WTC11 (cell line): ENCODE measurements at regions not wholly inside any gene's neighbourhood (a gene's known extent, or its start where the extent isn't known, plus 50 kb on each side); places are given as distances from the start of the nearest gene placed in this dataset.

ENCODE experiments used
- ATAC-seq: fragments of 200-7000 bp; cut with Tn5 transposase; 2 replicates; pipeline ENCODE4 v1.10.0; 2021; ENCODE audit warnings: mild to moderate bottlenecking, moderate library complexity
- CTCF ChIA-PET: fragments of 300-600 bp; sonication (Branson Sonifier 250); formaldehyde crosslinking; loops from one replicate; lab custom pipeline; 2021; ENCODE audit warnings: antibody characterized with exemption; lab: Charles Lee
- POLR2A ChIA-PET: fragments of 350-600 bp; sonication (Branson Sonifier 250); formaldehyde crosslinking; loops from one replicate; lab custom pipeline; 2021; ENCODE audit warnings: antibody characterized with exemption; lab: Charles Lee
- DNase-seq: peaks from one replicate; pipeline ENCODE4 v3.0.0; 2021; ENCODE audit warnings: low spot score
- H3K27ac Mint-ChIP-seq: 2 replicates; pipeline ENCODE4 v1.8.0; 2021; ENCODE audit warnings: mixed read lengths
- H3K27me3 Mint-ChIP-seq: 2 replicates; pipeline ENCODE4 v1.8.0; 2021; ENCODE audit warnings: low read depth, mild to moderate bottlenecking, moderate library complexity, mixed read lengths
- H3K36me3 Mint-ChIP-seq: 2 replicates; pipeline ENCODE4 v1.8.0; 2021; ENCODE audit warnings: mixed read lengths
- H3K4me1 Mint-ChIP-seq: 2 replicates; pipeline ENCODE4 v1.8.0; 2022; ENCODE audit warnings: mixed read lengths
- H3K4me3 Mint-ChIP-seq: 2 replicates; pipeline ENCODE4 v1.8.0; 2021; ENCODE audit warnings: mild to moderate bottlenecking, moderate library complexity, mixed read lengths
- H3K9me3 Mint-ChIP-seq: 2 replicates; pipeline ENCODE4 v1.8.0; 2021; ENCODE audit warnings: mixed read lengths
- ATF2 ChIP-seq: sonication (generic); formaldehyde crosslinking; IDR thresholded peaks from 2 replicates; pipeline ENCODE4 v1.8.1; 2022; ENCODE audit warnings: low read depth, missing genetic modification reagents, borderline replicate concordance
- CREB1 ChIP-seq: sonication (generic); formaldehyde crosslinking; IDR thresholded peaks from 2 replicates; pipeline ENCODE4 v1.8.0; 2023; ENCODE audit warnings: mild to moderate bottlenecking, missing genetic modification reagents
- CTCF ChIP-seq: fragments of 200-600 bp; IDR thresholded peaks from 2 replicates; pipeline ENCODE4 v1.8.0; 2022; ENCODE audit warnings: antibody characterized with exemption
- E2F1 ChIP-seq: sonication (generic); formaldehyde crosslinking; IDR thresholded peaks from 2 replicates; pipeline ENCODE4 v1.8.0; 2022; ENCODE audit warnings: mild to moderate bottlenecking, missing genetic modification reagents
- ETV6 ChIP-seq: sonication (generic); formaldehyde crosslinking; IDR thresholded peaks from 2 replicates; pipeline ENCODE4 v1.8.1; 2022; ENCODE audit warnings: mild to moderate bottlenecking, missing genetic modification reagents
- FOXJ3 ChIP-seq: sonication (generic); formaldehyde crosslinking; IDR thresholded peaks from 2 replicates; pipeline ENCODE4 v1.9.0; 2021; ENCODE audit warnings: missing genetic modification reagents, mild to moderate bottlenecking, borderline replicate concordance
- GABPB1 ChIP-seq: sonication (generic); formaldehyde crosslinking; IDR thresholded peaks from 2 replicates; pipeline ENCODE4 v1.8.1; 2023; ENCODE audit warnings: mild to moderate bottlenecking, missing genetic modification reagents
- JUN ChIP-seq: sonication (generic); formaldehyde crosslinking; IDR thresholded peaks from 2 replicates; pipeline ENCODE4 v1.8.0; 2023; ENCODE audit warnings: mild to moderate bottlenecking, missing genetic modification reagents
- KAT7 ChIP-seq: sonication (generic); formaldehyde crosslinking; IDR thresholded peaks from 2 replicates; pipeline ENCODE4 v1.8.1; 2023; ENCODE audit warnings: missing genetic modification reagents, mild to moderate bottlenecking, borderline replicate concordance
- MXD4 ChIP-seq: fragments of 250-450 bp; sonication (Bioruptor Pico); IDR thresholded peaks from 2 replicates; pipeline ENCODE4 v1.8.0; 2021; ENCODE audit warnings: mild to moderate bottlenecking, moderate library complexity, borderline replicate concordance
- MYBL2 ChIP-seq: sonication (generic); formaldehyde crosslinking; IDR thresholded peaks from 2 replicates; pipeline ENCODE4 v1.8.1; 2023; ENCODE audit warnings: mild to moderate bottlenecking, moderate library complexity, missing genetic modification reagents
- RORB ChIP-seq: fragments of 250-450 bp; sonication (Bioruptor Pico); IDR thresholded peaks from 2 replicates; pipeline ENCODE4 v1.9.0; 2021; ENCODE audit warnings: mild to moderate bottlenecking
- SMAD3 ChIP-seq: sonication (generic); formaldehyde crosslinking; IDR thresholded peaks from 2 replicates; pipeline ENCODE4 v1.8.0; 2022; ENCODE audit warnings: missing genetic modification reagents, mild to moderate bottlenecking, borderline replicate concordance
- SOX15 ChIP-seq: fragments of 250-450 bp; sonication (Bioruptor Pico); IDR thresholded peaks from 2 replicates; pipeline ENCODE4 v1.9.0; 2021; ENCODE audit warnings: mild to moderate bottlenecking
- TCF7 ChIP-seq: sonication (generic); formaldehyde crosslinking; IDR thresholded peaks from 2 replicates; pipeline ENCODE4 v1.8.0; 2022; ENCODE audit warnings: mild to moderate bottlenecking, low read depth, missing genetic modification reagents, moderate library complexity
- TEAD4 ChIP-seq: sonication (generic); formaldehyde crosslinking; IDR thresholded peaks from 2 replicates; pipeline ENCODE4 v1.8.0; 2022; ENCODE audit warnings: mild to moderate bottlenecking, missing genetic modification reagents
- USF2 ChIP-seq: sonication (generic); formaldehyde crosslinking; IDR thresholded peaks from 2 replicates; pipeline ENCODE4 v1.8.1; 2023; ENCODE audit warnings: mild to moderate bottlenecking, missing genetic modification reagents, moderate library complexity
- ZBTB21 ChIP-seq: sonication (generic); formaldehyde crosslinking; IDR thresholded peaks from 2 replicates; pipeline ENCODE4 v1.8.1; 2023; ENCODE audit warnings: mild to moderate bottlenecking, missing genetic modification reagents, borderline replicate concordance
- ZNF281 ChIP-seq: sonication (generic); formaldehyde crosslinking; IDR thresholded peaks from 2 replicates; pipeline ENCODE4 v1.8.0; 2023; ENCODE audit warnings: mild to moderate bottlenecking, missing genetic modification reagents
- ZNF423 ChIP-seq: fragments of 250-450 bp; sonication (Bioruptor Pico); IDR thresholded peaks from 2 replicates; pipeline ENCODE4 v2.1.2; 2022; ENCODE audit warnings: mild to moderate bottlenecking, moderate library complexity
- ZNF532 ChIP-seq: fragments of 250-450 bp; sonication (Bioruptor Pico); IDR thresholded peaks from 2 replicates; pipeline ENCODE4 v1.9.0; 2021; ENCODE audit warnings: mild to moderate bottlenecking, borderline replicate concordance
- ZNF671 ChIP-seq: fragments of 250-450 bp; sonication (Bioruptor Pico); IDR thresholded peaks from 2 replicates; pipeline ENCODE4 v1.8.0; 2021; ENCODE audit warnings: mild to moderate bottlenecking
- TF ChIP-seq, protein P1 (sequence below): fragments of 250-450 bp; sonication (Bioruptor Pico); IDR thresholded peaks from 2 replicates; pipeline ENCODE4 v1.9.0; 2021; ENCODE audit warnings: mild to moderate bottlenecking

DNA sequence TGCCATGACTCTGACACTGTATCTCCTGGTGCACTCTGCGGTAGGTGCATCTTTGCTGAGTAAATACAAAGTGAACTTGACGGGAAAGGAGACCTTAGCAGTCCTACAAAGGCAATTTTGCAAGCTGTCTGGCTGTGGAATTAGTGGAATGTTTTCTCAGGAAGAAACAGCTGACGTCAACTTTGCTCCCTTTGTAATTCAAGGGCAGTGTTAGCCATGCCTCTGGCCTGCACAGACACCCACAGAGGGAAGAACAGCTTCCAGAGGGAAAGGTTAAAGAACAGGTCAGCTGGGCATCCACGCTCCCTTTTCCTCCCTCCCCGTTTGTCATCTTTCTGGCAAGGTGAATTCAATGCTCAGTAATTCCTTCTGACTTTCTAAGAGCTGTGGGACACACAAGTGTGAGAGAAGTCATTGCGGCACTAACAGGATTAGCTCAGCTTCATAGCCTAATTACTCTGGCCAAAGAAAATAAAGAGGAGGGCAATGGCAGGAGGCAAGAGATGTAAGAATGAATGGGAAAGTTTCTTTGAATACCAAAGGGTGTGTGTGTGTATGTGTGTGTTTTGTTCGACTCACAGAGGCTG lies 476.9 kb upstream of the GOT2 start:
- Mint-ChIP-seq H3K4me1 (peaks cover 24% of the 10 kb centered on the region), H3K27ac (peak overlapping the region; percentile 87), H3K27me3 (no peaks in the 10 kb centered on the region), H3K36me3 (no peaks in the 10 kb centered on the region), H3K4me3 (peak overlapping the region; percentile 17), H3K9me3 (peaks cover 9% of the 10 kb centered on the region; the same call in 1 of the 2 replicates)
- TF ChIP-seq CTCF = no peak
- TF ChIP-seq TEAD4 = no peak
- TF ChIP-seq ZNF532 = no peak
- TF ChIP-seq ZNF281 (CRISPR knock-in tag) = no peak
- no peak for TF ChIP-seq MYBL2 (CRISPR knock-in tag)
- TF ChIP-seq ZNF671 (CRISPR knock-in tag) = no peak
- no peak for TF ChIP-seq KAT7
- TF ChIP-seq CREB1 (CRISPR knock-in tag) = no peak
- 0 out of 2 replicates have a peak, but pooled peaks have one; percentile 19 for TF ChIP-seq SMAD3 (CRISPR knock-in tag)
- TF ChIP-seq FOXJ3 (CRISPR knock-in tag) = no peak
- TF ChIP-seq GABPB1 (CRISPR knock-in tag) = peak; percentile 34; the same call in 1 of the 2 replicates
- peak; percentile 95 for ATAC-seq
- ChIA-PET CTCF (interaction anchor here (0.5 to 1.3 kb wide), 5 partner anchors 14 to 397 kb away, joined by 3 to 5 read pairs (median 3); no protein-coding TSS in a partner anchor), POLR2A (interaction anchor here (0.6 kb wide), 1 partner anchor 787 kb away, joined by 3 read pairs; no protein-coding TSS in a partner anchor)
- DNase-seq = peak; percentile 43

GRCh38 chr16:59205403-59205802 lies 471.3 kb upstream of the GOT2 start:
- Mint-ChIP-seq H3K9me3 (peaks cover 9% of the 10 kb centered on the region; the same call in 1 of the 2 replicates), H3K27me3 (no peaks in the 10 kb centered on the region), H3K27ac (no peak overlapping the region), H3K4me1 (peaks cover 29% of the 10 kb centered on the region), H3K4me3 (no peak overlapping the region), H3K36me3 (no peaks in the 10 kb centered on the region)
- CTCF ChIA-PET = no interaction called here
- POLR2A ChIA-PET = no interaction called here
- no peak for DNase-seq
- ATAC-seq = no peak
- TF ChIP-seq ZNF423 (CRISPR knock-in tag) (no peak), USF2 (CRISPR knock-in tag) (no peak), RORB (CRISPR knock-in tag) (no peak), JUN (CRISPR knock-in tag) (no peak), ZNF671 (CRISPR knock-in tag) (no peak), TCF7 (CRISPR knock-in tag) (no peak), ATF2 (no peak), MYBL2 (CRISPR knock-in tag) (no peak), E2F1 (no peak), CREB1 (CRISPR knock-in tag) (no peak), KAT7 (no peak), ETV6 (CRISPR knock-in tag) (no peak), MXD4 (CRISPR knock-in tag) (no peak), ZBTB21 (no peak), SOX15 (CRISPR knock-in tag) (no peak)
- TF ChIP-seq, protein P1, sequence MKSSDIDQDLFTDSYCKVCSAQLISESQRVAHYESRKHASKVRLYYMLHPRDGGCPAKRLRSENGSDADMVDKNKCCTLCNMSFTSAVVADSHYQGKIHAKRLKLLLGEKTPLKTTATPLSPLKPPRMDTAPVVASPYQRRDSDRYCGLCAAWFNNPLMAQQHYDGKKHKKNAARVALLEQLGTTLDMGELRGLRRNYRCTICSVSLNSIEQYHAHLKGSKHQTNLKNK = no peak
